GM21360 (cell line): ENCODE measurements at regions not wholly inside any gene's neighbourhood (a gene's known extent, or its start where the extent isn't known, plus 50 kb on each side); places are given as distances from the start of the nearest gene placed in this dataset.
A peak's percentile ranks its signal among the peaks of the same experiment; 100 is the strongest.
"Not testable (repeated sequence)": the region's sequence is repeated elsewhere in the genome, so short reads cannot be mapped to it uniquely, and the experiment has no call there.

Experiments
- ATAC-seq: cut with Tn5 transposase; IDR thresholded peaks from one replicate; pipeline ENCODE4 v1.9.1; 2021; ENCODE audit warnings: mild to moderate bottlenecking, moderate library complexity; ENCODE audit not compliant: unreplicated experiment

GRCh38 chr1:103469801-103470200 lies 55.7 kb upstream of the RNPC3 start:
- ATAC-seq: no peak

GRCh38 chr1:103467100-103467499 lies 58.4 kb upstream of the RNPC3 start:
- no peak for ATAC-seq

- peak; percentile 72 for ATAC-seq
These were observed 64.1 kb upstream of the RNPC3 start for GRCh38 chr1:103461161-103462105.

GRCh38 chr1:103460511-103460910 lies 65.0 kb upstream of the RNPC3 start:
- ATAC-seq: no peak

- ATAC-seq: no peak
These were observed 66.2 kb upstream of the RNPC3 start for GRCh38 chr1:103459346-103459745.

- ATAC-seq: no peak
These were observed 67.5 kb upstream of the RNPC3 start for GRCh38 chr1:103457886-103458455.

GRCh38 chr1:103448560-103448959 lies 76.9 kb upstream of the RNPC3 start:
- ATAC-seq: no peak

- no peak for ATAC-seq
These were observed 78.0 kb upstream of the RNPC3 start for GRCh38 chr1:103447471-103447870.

- ATAC-seq: no peak
These were observed 84.2 kb upstream of the RNPC3 start for GRCh38 chr1:103441342-103441741.

GRCh38 chr1:103436568-103437100 lies 88.9 kb upstream of the RNPC3 start:
- not testable (repeated sequence) for ATAC-seq

GRCh38 chr1:103435443-103435842 lies 90.1 kb upstream of the RNPC3 start:
- ATAC-seq: no peak

GRCh38 chr1:103424650-103425049 lies 100.8 kb upstream of the RNPC3 start:
- ATAC-seq: no peak

- ATAC-seq: no peak
These were observed 108.7 kb upstream of the RNPC3 start for GRCh38 chr1:103416681-103417286.

- no peak for ATAC-seq
These were observed 137.6 kb upstream of the RNPC3 start for GRCh38 chr1:103387898-103388297.

GRCh38 chr1:103373991-103374390 lies 151.5 kb upstream of the RNPC3 start:
- ATAC-seq: no peak

- ATAC-seq: no peak
These were observed 152.6 kb upstream of the RNPC3 start for GRCh38 chr1:103372866-103373265.

GRCh38 chr1:103371234-103371633 lies 154.3 kb upstream of the RNPC3 start:
- no peak for ATAC-seq

- no peak for ATAC-seq
These were observed 158.3 kb upstream of the RNPC3 start for GRCh38 chr1:103367186-103367585.

GRCh38 chr1:103365860-103366569 lies 159.5 kb upstream of the RNPC3 start:
- ATAC-seq: no peak

- no peak for ATAC-seq
These were observed 162.5 kb upstream of the RNPC3 start for GRCh38 chr1:103363008-103363365.

GRCh38 chr1:103362348-103363007 lies 163.0 kb upstream of the RNPC3 start:
- ATAC-seq: no peak
